SK-N-SH (cell line): ENCODE measurements at regions not wholly inside any gene's neighbourhood (a gene's known extent, or its start where the extent isn't known, plus 50 kb on each side); places are given as distances from the start of the nearest gene placed in this dataset.

ENCODE experiments used
- EP300 ChIP-seq, 2 experiments: IDR thresholded peaks; 2 replicates each; pipeline versions ENCODE4 v1.4.0 to v1.6.1; 2012; ENCODE audit warnings: borderline replicate concordance in 1 of 2, low read depth in 1 of 2, low read length in 1 of 2
- POLR2AphosphoS5 ChIP-seq: IDR thresholded peaks from 2 replicates; pipeline ENCODE4 v1.6.1; 2012; ENCODE audit warnings: low read depth, low read length
- TF ChIP-seq, protein P1 (sequence below): fragments of 200-600 bp; sonication (generic); IDR thresholded peaks from 2 replicates; pipeline ENCODE4 v1.6.1; 2017; ENCODE audit warnings: antibody characterized with exemption, mild to moderate bottlenecking, moderate library complexity

DNA sequence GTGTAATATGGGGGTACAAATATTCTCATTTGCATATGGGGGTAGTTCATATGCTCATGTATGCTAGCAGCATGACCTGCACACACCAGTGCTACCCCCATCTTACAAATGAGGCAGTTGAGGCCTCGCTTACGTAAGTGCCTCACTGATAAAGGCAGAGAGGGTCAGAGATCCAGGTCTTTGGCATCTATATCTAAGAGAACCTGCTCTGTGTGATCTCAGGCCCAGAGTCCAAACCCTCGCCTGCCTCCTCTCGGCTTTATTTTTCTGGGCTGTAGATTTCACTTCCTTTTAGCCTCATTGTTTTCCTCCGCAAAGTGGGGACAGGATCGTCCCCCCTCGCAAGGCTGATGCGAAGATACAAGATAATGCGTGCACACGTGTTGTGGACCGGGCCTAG is 325.2 kb downstream of the MN1 start:
- TF ChIP-seq, protein P1, sequence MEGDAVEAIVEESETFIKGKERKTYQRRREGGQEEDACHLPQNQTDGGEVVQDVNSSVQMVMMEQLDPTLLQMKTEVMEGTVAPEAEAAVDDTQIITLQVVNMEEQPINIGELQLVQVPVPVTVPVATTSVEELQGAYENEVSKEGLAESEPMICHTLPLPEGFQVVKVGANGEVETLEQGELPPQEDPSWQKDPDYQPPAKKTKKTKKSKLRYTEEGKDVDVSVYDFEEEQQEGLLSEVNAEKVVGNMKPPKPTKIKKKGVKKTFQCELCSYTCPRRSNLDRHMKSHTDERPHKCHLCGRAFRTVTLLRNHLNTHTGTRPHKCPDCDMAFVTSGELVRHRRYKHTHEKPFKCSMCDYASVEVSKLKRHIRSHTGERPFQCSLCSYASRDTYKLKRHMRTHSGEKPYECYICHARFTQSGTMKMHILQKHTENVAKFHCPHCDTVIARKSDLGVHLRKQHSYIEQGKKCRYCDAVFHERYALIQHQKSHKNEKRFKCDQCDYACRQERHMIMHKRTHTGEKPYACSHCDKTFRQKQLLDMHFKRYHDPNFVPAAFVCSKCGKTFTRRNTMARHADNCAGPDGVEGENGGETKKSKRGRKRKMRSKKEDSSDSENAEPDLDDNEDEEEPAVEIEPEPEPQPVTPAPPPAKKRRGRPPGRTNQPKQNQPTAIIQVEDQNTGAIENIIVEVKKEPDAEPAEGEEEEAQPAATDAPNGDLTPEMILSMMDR: no peak
- TF ChIP-seq POLR2AphosphoS5 (no peak), EP300 (IDR thresholded peaks at IDR 0.05; ENCODE audit: borderline replicate concordance in 1 of 2, low read depth in 1 of 2, low read length in 1 of 2) (no peak)
